Panc1 (cell line): ENCODE measurements at regions not wholly inside any gene's neighbourhood (a gene's known extent, or its start where the extent isn't known, plus 50 kb on each side); places are given as distances from the start of the nearest gene placed in this dataset.
"Not testable (repeated sequence)": the region's sequence is repeated elsewhere in the genome, so short reads cannot be mapped to it uniquely, and the experiment has no call there.

Experiments
- POLR2AphosphoS5 ChIP-seq: IDR thresholded peaks from 2 replicates; pipeline ENCODE4 v1.6.1; 2012; ENCODE audit warnings: mild to moderate bottlenecking, low read depth, low read length, moderate library complexity
- SIN3A ChIP-seq: IDR thresholded peaks from 2 replicates; pipeline ENCODE4 v1.6.1; 2012; ENCODE audit warnings: low read depth, mild to moderate bottlenecking, low read length, moderate library complexity, borderline replicate concordance; ENCODE audit not compliant: insufficient read depth
- TF ChIP-seq, protein P1 (sequence below): fragments of 450-650 bp; IDR thresholded peaks from 2 replicates; pipeline ENCODE4 v1.5.1; 2017; ENCODE audit warnings: mild to moderate bottlenecking

GRCh38 chr18:35815011-35815410 lies 157.5 kb upstream of the RMP24 start:
- TF ChIP-seq, protein P1, sequence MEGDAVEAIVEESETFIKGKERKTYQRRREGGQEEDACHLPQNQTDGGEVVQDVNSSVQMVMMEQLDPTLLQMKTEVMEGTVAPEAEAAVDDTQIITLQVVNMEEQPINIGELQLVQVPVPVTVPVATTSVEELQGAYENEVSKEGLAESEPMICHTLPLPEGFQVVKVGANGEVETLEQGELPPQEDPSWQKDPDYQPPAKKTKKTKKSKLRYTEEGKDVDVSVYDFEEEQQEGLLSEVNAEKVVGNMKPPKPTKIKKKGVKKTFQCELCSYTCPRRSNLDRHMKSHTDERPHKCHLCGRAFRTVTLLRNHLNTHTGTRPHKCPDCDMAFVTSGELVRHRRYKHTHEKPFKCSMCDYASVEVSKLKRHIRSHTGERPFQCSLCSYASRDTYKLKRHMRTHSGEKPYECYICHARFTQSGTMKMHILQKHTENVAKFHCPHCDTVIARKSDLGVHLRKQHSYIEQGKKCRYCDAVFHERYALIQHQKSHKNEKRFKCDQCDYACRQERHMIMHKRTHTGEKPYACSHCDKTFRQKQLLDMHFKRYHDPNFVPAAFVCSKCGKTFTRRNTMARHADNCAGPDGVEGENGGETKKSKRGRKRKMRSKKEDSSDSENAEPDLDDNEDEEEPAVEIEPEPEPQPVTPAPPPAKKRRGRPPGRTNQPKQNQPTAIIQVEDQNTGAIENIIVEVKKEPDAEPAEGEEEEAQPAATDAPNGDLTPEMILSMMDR, result not testable (repeated sequence)
- TF ChIP-seq POLR2AphosphoS5, SIN3A: not testable (repeated sequence)
